ENCODE measurements at regions not wholly inside any gene's neighbourhood (a gene's known extent, or its start where the extent isn't known, plus 50 kb on each side); places are given as distances from the start of the nearest gene placed in this dataset.
A peak's percentile ranks its signal among the peaks of the same experiment; 100 is the strongest.

DNA sequence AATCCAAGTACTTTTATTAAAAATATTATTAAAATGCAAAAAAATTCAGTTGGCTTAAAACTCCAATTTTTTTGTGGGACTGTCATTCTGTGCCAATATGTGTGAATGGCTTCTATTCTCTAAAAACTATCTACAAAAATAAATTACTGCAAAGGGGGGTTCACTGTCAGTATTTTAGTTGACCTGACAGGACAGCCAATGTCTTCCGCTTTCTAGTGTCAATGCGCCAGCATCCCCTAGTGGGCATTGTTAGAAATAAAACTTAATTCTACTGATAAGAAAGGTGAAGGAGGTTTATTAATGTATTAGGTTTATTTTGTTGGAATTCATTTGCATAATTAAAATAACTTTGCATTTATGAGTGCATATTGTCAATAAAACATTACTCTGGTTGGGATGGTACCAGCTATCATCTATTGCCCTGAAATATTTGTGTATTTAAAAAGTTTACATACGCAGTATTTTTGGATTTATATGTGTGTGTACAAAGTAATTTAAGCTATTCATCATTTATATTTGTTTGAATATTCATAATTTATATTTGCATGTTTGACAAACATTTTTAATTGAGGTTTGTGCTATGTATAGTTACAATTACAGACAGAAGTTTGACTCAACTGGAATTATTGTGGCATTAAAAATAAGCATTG is 527.2 kb downstream of the FLRT2 start:
- peak; percentile 37 for DNase-seq (ENCODE audit: low read depth)

DNA sequence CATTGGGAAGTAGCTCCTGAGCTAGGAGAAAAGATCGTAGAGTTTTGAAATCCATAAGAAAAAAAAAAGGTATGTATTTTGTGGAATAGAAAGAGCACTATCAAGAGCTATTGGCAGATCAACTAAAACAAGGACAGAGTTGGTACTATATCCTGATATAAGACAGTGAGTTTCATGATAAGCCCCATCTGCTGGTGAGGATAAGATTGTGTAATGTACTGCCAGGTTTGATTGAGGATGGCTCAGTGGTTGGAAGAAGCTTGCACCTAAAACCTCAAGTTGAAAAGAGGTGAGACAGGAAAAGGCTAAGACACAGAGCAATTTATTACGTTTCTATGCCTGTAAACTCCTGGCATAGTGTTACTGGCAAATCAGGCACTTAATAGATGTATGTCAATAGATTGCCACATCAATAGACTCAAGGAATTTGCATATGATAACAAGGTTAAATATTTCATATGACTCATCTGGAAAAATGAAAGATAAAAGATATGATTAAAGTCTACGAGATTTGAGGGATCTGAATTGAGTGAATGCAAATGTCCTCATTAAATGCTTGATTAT is 525.6 kb downstream of the FLRT2 start:
- peak; percentile 61 for DNase-seq (ENCODE audit: low read depth)

DNA sequence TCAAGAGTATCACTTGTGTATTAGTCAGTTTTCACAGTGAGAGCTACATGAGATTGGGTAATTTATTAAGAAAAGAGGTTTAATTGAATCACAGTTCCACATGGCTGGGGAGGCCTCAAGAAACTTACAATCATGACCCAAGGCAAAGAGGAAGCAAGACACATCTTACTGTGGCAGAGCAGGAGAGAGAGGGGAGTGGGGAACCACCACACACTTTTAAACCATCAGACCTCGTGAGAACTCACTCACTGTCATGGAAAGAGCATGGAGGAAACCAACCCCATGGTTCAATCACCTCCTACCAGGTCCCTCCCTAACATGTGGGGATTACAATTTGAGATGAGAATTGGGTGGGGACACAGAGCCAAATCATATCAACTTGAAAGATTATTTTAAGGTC is 522.9 kb downstream of the FLRT2 start:
- DNase-seq (ENCODE audit: low read depth) = no peak

DNA sequence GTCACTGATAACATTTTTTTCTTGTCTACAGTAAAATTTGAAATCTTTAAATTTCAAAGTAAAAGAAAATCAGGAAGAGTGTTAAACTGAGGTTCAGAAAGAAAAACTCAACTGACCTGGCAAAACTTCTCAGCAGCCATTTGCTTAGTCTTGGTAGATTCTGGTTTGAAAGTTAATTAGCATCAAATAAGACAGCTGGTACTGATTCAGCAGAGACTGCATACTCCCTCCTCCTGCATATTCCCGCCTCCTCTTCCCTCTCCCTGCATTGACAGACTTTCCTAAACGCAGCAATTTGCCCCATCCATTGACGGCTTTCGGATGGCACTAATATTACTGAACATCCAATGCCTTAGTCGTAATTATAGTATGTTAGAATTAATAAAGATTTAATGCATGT is 520.8 kb downstream of the FLRT2 start:
- DNase-seq (ENCODE audit: low read depth) = no peak

DNA sequence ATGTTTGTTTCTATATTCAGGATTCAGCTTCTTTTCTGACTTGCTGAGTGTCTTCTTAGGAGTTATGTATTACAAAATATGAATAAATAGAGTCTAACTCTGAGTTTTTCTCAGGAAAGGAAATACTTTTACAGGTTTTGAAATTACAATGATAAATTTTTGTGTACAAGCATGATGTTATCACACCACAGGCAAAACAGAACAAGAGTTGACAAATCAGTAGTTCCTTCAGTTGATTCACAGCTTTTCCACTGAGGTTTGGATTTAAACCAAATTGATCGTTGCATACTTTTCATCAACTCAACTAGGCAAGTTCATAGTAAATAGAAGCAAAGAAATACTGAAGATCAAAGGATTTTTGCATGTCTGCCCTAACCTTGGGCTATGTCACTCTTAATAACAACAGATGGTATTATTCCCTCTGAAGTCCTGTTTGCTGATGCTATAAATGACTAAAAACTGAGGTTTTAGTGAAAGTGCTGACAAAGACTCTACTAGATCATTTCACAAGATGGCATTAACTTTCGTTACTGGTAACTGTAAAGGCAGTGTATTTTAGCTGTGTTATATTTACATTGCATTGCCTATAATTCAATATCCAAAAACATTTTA is 520.2 kb downstream of the FLRT2 start:
- peak; percentile 18 for DNase-seq (ENCODE audit: low read depth)

DNA sequence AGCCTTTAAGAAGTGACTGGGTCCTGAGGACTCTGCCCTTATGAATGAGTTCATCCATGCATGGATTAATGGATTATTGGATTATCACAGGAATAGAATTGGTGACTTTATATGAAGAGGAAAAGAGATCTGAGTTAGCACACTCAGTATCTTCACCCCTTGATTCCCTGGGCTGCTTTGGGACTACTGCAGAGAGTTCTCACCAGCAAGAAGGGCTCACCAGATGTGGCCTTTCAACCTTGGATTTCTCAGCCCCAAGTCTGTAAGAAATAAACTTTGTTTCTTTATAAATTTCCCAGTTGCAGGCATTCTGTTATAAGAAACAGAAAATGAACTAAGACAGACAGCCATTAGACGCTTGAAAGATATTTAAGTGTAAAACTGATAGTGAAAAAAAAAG is 509.2 kb downstream of the FLRT2 start:
- DNase-seq (ENCODE audit: low read depth) = no peak

DNA sequence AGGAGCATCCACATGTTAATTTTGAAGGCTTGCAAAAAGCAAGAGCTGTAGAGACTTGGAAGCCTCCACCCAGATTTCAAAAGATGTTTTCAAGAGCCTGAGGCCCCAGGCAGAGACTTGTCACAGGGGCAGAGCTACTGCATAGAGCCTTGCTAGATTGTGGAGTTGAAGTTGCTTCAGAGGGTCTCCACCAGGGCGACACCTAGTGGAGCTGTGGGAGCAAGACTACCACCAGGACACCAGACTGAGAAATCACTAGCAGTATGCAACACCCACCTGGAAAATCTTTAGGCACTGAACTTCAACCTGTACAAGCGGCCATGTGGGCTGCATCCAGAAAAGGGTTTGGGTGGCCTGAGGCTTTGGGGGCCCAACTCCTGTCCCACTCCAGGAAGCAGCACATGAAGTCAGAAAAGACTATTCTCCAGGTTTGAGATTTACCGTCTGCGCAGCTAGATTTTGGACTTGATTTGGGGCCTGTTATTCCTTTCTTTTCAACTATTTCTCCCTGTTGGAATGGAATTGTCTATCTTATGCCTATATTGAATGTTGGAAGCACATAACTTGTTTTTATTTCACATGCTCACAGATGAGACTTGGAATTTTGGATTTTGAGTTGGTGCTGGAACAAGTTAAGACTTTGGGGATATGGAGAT is 508.6 kb downstream of the FLRT2 start:
- DNase-seq (ENCODE audit: low read depth) = peak; percentile 68

DNA sequence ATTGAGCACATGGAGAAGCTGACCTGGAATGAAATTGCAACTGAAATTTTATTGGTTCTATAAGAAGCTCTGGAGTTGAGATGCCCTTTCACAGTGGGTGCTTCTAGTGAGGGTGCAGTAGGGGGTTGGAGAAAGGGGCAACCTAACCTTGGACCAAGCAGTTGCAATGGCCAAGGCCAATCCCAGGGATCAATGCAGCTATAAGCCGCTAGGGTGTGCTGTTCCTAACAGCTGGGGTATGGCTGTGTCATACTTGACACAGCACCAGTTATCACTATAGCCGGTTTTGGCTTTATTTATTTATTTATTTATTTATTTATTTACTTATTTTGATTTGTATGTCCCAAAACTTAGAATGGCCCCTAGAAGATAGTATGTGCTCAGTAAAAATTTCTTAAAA is 505.9 kb downstream of the FLRT2 start:
- DNase-seq (ENCODE audit: low read depth) = peak; percentile 22

DNA sequence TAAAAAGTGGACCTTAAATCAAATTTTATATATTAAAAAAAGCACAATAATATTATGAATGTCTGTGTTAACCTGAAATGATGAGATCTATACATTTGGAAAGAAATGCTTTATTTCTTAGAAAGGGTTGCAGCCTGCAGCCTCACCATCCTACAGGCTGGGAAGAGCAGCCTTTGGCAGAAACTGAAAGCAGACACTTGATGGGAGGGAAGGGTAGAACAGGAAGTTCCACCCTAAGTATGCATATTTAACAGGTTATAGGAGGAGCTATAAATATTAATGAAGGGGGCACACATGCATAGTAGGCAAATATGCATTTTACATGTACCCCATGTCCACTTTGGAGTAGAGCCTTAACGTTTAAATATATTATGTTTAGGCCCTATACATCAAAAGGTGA is 498.0 kb downstream of the FLRT2 start:
- DNase-seq (ENCODE audit: low read depth) = no peak

DNA sequence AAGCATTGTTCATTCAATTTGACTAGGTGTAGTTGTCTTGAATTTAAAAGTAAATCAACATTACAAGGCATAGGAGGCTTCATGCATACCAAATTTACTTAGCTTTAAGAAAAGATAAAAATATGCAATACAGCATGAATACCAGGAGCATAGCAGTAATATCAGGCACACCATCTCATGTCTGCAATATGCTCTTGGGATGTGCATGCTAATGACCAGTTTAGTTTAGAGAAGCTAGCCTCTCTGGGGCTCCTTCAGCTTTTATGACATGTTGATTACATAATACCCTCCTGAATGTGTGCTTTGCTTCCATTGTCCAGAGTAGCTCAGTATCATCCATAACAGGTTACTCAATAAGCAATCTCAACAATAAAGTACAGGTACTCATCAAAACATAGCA is 497.2 kb downstream of the FLRT2 start:
- no peak for DNase-seq (ENCODE audit: low read depth)

DNA sequence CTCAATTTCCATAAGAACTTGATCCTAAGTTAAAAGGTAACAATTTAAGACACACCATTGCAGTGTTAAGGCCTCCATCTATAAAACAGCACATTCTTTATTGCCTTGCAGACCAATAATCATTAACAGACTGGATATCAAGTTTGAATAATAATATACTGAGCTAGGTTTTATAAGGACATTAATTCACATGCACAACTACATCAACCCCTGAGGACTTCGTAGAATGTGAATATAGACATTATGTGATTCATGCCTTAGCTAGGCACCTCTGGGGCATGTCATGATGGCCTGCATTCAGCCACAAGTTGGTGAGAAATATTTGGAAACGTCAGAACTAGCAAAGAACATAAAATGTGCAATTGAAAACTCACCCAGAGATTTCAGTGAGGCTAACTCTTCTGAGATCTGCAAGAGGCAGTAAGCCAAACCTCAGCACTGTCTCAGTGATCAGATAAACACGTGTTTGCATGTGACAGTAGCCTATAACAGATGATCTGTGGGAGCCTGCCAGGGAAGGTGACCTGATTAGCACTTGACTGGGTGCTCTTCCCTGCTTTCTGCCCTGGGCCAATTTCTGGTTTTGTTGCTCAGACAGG is 492.2 kb downstream of the FLRT2 start:
- DNase-seq (ENCODE audit: low read depth) = peak; percentile 55

DNA sequence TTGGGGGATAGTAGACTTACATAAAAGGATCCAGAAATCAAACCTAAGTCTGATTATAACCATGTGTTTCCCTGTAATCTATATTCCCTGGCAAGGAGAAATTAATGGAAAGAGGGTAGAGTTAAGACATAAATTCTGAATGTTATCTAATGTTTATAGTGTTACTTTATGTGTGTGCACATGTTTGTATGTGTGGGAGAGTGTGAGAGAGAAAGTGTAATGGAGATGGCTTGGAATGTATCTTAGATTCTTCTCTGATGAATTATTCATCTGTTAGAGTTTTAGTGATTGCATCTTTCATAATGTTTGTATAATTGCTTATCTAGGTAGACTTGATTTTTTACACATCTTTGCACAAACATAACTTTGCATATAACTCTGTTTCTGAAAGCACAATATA is 490.9 kb downstream of the FLRT2 start:
- peak; percentile 29 for DNase-seq (ENCODE audit: low read depth)

DNA sequence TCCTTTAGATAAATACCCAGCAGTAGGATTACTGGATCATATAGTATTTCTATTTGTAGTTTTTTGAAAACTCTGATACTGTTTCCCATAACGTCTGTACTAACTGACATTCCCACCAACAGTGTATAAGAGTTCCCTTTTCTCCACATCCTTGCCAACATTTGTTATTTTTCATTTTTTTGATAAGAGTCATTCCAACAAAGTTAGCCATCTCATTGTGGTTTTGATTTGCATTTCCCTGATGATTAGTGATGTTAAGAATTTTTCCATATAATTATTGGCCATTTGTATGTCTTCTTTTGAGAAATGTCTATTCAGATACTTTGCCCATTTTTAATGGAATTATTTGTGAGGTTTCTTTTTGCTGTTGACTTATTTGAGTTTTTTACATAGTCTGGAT is 486.0 kb downstream of the FLRT2 start:
- peak; percentile 66 for DNase-seq (ENCODE audit: low read depth)

DNA sequence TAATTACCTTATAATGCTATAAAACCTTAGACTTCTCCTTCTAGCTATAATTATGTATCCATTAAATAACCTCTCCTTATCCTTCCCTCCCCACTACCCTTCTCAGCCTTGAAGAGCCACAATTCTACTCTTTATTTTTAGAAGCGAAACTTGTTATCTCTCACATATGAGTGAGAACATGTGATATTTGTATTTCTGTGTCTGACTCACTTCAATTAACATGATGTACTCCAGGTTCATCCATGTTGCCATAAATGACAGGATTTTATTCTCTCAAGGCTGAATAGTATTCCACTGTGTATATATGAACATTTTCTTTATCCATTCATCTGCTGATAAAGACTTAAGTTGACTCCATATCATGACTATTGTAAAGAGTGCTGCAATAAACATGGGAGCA is 485.6 kb downstream of the FLRT2 start:
- DNase-seq (ENCODE audit: low read depth) = peak; percentile 55

DNA sequence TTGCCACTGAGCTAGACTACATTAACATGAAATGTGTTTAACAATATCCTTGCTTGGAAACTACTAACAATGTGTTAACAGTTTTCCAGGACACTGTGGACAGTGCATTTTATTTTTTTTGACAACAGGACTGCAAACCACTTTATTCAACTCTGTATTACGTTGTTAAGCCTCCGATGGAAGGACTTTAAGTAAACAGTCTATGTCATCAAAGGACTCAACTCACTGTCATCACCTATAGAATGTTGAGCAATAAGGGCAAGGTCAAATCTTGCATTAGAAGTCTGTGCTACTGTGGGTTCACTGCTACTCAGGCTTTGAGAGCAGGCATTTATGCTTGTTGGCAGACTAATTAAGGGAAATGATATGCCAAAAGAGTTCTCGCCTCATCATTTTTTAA is 483.7 kb downstream of the FLRT2 start:
- peak; percentile 60 for DNase-seq (ENCODE audit: low read depth)

DNA sequence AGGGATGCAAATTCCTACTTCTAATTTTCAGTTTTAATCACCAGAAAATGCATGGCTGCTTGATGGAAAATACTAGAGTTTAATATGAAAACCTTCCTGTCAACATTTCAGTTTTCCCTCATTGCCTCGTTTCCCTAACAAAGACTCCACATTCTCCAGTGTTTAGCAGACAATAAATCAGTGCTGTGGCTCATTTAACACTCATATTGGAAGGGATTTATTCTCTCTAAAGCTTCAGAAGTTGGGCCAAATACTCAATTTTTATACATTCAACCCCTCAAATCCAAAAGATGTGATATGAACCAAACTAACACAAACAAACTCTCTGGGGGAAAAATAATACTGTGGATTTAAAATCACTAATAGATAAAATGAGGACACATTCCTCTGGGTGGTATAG is 482.5 kb downstream of the FLRT2 start:
- no peak for DNase-seq (ENCODE audit: low read depth)

DNA sequence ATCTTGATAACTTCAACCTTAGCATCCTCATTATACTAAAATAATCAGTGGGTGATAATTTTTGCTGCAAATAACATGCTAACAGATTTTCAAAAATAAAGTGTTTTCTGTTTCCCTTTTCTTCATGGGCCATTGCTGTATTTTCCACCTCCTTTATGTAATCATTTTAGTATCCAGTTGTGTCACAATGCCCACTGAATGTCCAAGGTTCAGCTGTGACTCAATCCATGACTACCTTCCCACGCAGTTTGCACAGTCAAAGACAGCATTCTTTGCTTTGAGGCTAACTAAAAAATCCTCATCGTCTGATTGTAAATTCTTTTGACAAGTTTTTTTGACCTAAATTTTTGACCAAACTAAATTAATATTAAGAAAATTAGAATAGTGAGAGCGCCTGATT is 474.1 kb downstream of the FLRT2 start:
- peak; percentile 78 for DNase-seq (ENCODE audit: low read depth)

DNA sequence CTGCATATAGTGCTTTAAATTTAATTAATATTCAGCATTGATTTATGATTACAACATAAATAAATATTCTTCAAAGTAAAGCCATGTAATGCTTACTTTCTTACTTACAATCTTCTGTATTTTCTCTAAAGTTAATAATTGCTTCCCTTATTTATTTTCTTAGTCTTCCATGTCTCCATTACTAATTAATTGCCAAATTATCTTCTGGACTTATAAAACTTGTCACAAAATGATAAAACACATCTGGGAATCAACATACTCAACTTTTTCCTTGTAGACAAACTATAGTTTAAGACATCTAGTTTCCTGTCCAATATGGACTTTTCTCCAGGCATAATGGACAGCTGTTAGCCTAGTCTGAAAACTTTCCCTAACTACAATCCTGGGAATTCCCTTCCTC is 466.6 kb downstream of the FLRT2 start:
- DNase-seq (ENCODE audit: low read depth) = no peak

DNA sequence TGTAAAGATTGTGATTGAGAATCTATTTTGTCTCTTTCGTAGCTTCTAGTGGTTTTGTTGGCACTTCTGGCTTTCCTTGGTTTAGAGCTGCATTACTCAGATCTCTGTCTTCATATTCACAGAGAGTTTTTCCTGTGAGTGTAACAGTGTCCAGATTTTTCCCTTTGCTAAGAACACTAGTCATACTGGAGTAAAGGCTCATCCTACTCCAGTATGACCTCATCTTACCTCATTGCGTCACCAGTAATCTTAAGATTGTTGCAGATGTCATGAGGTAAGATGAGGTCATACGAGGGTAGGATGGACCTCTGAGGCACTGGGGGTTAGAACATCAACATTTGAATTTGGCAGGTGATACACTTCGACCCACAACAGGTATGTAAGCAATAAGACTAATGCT is 461.2 kb downstream of the FLRT2 start:
- DNase-seq (ENCODE audit: low read depth) = peak; percentile 83

DNA sequence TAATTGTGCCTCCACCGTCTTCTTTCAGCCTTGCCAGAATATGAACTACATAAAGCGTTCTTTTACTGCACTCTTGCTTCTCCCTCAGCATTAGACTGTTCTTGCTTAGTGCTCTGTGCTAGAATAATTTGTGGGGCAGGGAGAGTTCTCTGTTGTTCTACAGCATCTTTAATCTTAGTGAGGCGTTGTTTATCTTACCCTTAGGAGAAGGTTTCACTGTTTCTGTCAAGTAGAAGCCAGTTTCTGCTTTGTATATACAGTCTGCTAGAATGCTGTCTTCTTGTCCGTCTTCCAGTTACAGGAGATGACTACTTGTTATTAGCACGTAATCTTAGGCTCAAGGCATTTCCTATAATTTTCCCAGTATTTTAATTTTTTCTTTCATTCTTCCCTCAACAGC is 458.0 kb downstream of the FLRT2 start:
- no peak for DNase-seq (ENCODE audit: low read depth)

DNA sequence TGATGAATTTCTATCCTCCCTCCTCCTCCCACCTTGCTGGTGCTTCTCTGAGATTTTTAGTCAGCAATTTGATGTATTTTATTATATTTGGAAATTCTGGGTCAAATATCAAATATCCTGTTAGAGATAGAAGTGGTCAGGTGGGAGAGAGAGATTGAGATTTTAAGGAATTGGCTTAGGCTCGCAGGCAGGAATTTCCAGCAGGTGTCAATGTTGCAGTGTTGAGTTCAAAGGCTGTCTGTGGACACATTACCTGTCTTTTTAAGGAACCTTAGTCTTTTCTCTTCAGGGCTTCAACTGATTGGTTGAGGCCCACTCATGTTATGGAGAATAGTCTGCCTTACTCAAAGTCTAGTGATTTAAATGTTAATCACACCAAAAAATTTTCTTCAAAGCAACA is 457.3 kb downstream of the FLRT2 start:
- no peak for DNase-seq (ENCODE audit: low read depth)

DNA sequence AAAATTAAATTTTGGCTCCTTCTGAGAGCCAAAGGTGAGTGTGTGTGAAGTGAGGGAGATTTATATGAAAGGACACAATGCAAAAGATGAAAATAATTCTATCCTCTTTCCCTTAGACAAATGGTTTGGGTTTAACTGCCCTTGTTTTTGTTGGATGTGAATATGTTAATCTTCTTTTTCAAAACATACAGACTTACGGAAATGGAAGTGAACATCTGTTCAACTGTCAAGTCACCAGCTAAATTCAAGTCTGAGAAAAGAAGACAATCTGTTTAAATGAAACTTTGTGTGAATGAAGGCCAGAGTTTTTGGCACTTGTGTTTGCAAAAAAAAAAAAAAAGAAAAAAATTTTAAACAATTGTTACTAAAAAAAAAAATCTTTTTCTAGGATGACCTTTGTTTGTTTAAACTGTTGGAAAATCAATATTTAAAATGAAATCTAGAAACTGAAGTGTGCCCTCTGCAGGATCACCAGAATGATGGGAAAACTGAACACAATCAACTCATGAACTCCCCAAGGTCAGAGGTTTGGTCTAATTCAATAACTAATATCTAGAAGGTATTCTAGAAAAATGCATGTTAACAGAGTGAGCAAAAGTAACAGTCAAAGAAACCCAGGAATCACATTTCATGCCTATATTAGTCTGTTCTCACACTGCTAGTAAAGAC is 448.8 kb downstream of the FLRT2 start:
- no peak for DNase-seq (ENCODE audit: low read depth)

Measured in amniotic epithelial cell (primary cell).